Activated CD8-positive, alpha-beta memory T cell treated with anti-CD3 and anti-CD28 coated beads, Interleukin-2, amount 10 ng/mL, durations not matched to agents 7 days and 5 days (primary cell): ENCODE measurements at regions not wholly inside any gene's neighbourhood (a gene's known extent, or its start where the extent isn't known, plus 50 kb on each side); places are given as distances from the start of the nearest gene placed in this dataset.

Experiments
- ATAC-seq: fragments of 150-1000 bp; cut with Tn5 transposase; one replicate; pipeline ENCODE4 v1.10.0; 2021; ENCODE audit warnings: moderate library complexity
- CTCF ChIA-PET: fragments of 350-600 bp; sonication (Branson Sonifier 250); formaldehyde crosslinking; loops from one replicate; lab custom pipeline; 2021; ENCODE audit warnings: antibody characterized with exemption; lab: Charles Lee
- DNase-seq: peaks from one replicate; pipeline ENCODE4 v3.0.0-alpha.2; 2020
- H3K27ac Mint-ChIP-seq: one replicate; pipeline ENCODE4 v1.8.0; 2021; ENCODE audit warnings: mild to moderate bottlenecking, mixed read lengths
- H3K27me3 Mint-ChIP-seq: one replicate; pipeline ENCODE4 v1.8.0; 2021; ENCODE audit warnings: mixed read lengths
- H3K36me3 Mint-ChIP-seq: one replicate; pipeline ENCODE4 v1.8.0; 2021; ENCODE audit warnings: mild to moderate bottlenecking, mixed read lengths
- H3K4me1 Mint-ChIP-seq: one replicate; pipeline ENCODE4 v1.8.0; 2021; ENCODE audit warnings: mixed read lengths
- H3K4me3 Mint-ChIP-seq: one replicate; pipeline ENCODE4 v1.8.0; 2021; ENCODE audit warnings: mild to moderate bottlenecking, moderate library complexity, mixed read lengths
- H3K9me3 Mint-ChIP-seq: one replicate; pipeline ENCODE4 v1.8.0; 2022; ENCODE audit warnings: low read depth, mixed read lengths

- DNase-seq (no peak), ATAC-seq (no peak)
- H3K36me3 Mint-ChIP-seq: peaks cover 43% of the 10 kb centered on the region
- CTCF ChIA-PET: interaction anchor here (0.8 kb wide), 1 partner anchor 56 kb away, joined by 4 read pairs; no protein-coding TSS in a partner anchor
- peaks cover 5% of the 10 kb centered on the region for H3K9me3 Mint-ChIP-seq
- no peak overlapping the region for H3K4me3 Mint-ChIP-seq
- no peak overlapping the region for H3K27ac Mint-ChIP-seq
- peaks cover 6% of the 10 kb centered on the region for H3K4me1 Mint-ChIP-seq
- no peaks in the 10 kb centered on the region for H3K27me3 Mint-ChIP-seq
Measured at GRCh38 chr10:49463605-49464004, 67.7 kb upstream of the DRGX start.

- Mint-ChIP-seq H3K9me3 (peaks cover 15% of the 10 kb centered on the region), H3K4me3 (no peak overlapping the region), H3K27me3 (no peaks in the 10 kb centered on the region), H3K4me1 (peaks cover 6% of the 10 kb centered on the region), H3K27ac (no peak overlapping the region), H3K36me3 (peaks cover 48% of the 10 kb centered on the region)
- ATAC-seq: no peak
- no peak for DNase-seq
- CTCF ChIA-PET: no interaction called here
Measured at GRCh38 chr10:49458869-49459268, 63.0 kb upstream of the DRGX start.

- CTCF ChIA-PET: interaction anchor here (2.2 kb wide), 1 partner anchor 50 kb away, joined by 9 read pairs; no protein-coding TSS in a partner anchor
- H3K4me1 Mint-ChIP-seq: peaks cover 6% of the 10 kb centered on the region
- no peak overlapping the region for H3K4me3 Mint-ChIP-seq
- ATAC-seq: no peak
- H3K36me3 Mint-ChIP-seq: peaks cover 45% of the 10 kb centered on the region
- DNase-seq: no peak
- H3K9me3 Mint-ChIP-seq: peaks cover 15% of the 10 kb centered on the region
- H3K27me3 Mint-ChIP-seq: no peaks in the 10 kb centered on the region
- H3K27ac Mint-ChIP-seq: no peak overlapping the region
Measured at GRCh38 chr10:49457686-49458085, 61.8 kb upstream of the DRGX start.

- H3K4me1 Mint-ChIP-seq: peaks cover 4% of the 10 kb centered on the region
- peaks cover 5% of the 10 kb centered on the region for H3K36me3 Mint-ChIP-seq
- H3K27ac Mint-ChIP-seq: no peak overlapping the region
- no peaks in the 10 kb centered on the region for H3K27me3 Mint-ChIP-seq
- CTCF ChIA-PET: interaction anchor here (0.7 to 2.1 kb wide), 2 partner anchors 41 to 106 kb away, joined by 3 to 7 read pairs; no protein-coding TSS in a partner anchor
- no peak for ATAC-seq
- no peak for DNase-seq
- peaks cover 13% of the 10 kb centered on the region for H3K9me3 Mint-ChIP-seq
- no peak overlapping the region for H3K4me3 Mint-ChIP-seq
Measured at GRCh38 chr10:49448924-49449323, 53.0 kb upstream of the DRGX start.

- CTCF ChIA-PET: interaction anchor here (1.2 kb wide), 1 partner anchor 38 kb away, joined by 4 read pairs; no protein-coding TSS in a partner anchor
- Mint-ChIP-seq H3K27me3 (no peaks in the 10 kb centered on the region), H3K4me1 (peaks cover 24% of the 10 kb centered on the region), H3K4me3 (no peak overlapping the region), H3K9me3 (peaks cover 7% of the 10 kb centered on the region), H3K27ac (no peak overlapping the region), H3K36me3 (no peaks in the 10 kb centered on the region)
- DNase-seq (no peak), ATAC-seq (no peak)
Measured at GRCh38 chr10:49446031-49446430, 50.1 kb upstream of the DRGX start.
